Neural cell (in vitro differentiated cells): ENCODE measurements at regions not wholly inside any gene's neighbourhood (a gene's known extent, or its start where the extent isn't known, plus 50 kb on each side); places are given as distances from the start of the nearest gene placed in this dataset.

Experiments
- EP300 ChIP-seq: fragments of 450-650 bp; conservative IDR thresholded peaks from 2 replicates; pipeline ENCODE4 v1.6.1; 2014; ENCODE audit warnings: antibody characterized with exemption, mild to moderate bottlenecking, moderate library complexity; ENCODE audit not compliant: poor library complexity, severe bottlenecking
- TF ChIP-seq, protein P1 (sequence below): fragments of 450-650 bp; IDR thresholded peaks from 2 replicates; pipeline ENCODE4 v1.5.1; 2014; ENCODE audit warnings: antibody characterized with exemption, mild to moderate bottlenecking, moderate library complexity; ENCODE audit not compliant: poor library complexity, severe bottlenecking

DNA sequence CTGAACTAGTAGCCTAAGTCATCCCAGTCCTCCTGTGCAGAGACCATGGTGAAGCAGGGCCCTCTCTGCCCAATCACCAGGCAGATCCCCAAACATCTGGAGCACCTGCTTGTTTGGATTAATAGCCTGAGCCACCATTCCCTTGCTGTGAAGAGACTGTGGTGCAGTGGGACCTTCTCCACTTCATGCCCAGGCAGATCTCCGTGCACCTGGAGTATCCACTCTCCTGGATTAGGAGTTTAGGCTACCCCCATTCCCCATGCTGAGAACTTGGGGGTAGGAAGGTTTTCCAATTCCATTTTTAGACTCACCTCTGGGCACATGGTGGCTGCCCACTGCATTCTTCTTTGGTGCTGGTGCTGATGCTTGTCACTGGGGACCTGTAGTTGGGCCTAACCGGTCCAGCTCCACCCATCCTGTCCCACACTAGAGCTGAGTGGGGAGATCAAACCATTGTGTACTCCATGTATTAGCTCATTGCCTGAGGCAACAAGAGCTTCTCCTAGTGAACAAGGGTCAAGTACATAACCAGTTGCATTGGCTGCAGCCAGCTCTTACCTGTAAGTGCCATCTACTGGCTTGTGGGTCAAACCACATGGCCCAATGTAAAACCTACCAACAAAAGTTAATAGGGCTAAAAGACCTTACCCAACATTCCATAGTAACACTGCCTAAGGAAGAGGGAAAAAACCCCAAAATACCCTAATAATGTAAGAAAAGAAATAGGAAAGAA lies 382.5 kb upstream of the CBLB start:
- TF ChIP-seq, protein P1, sequence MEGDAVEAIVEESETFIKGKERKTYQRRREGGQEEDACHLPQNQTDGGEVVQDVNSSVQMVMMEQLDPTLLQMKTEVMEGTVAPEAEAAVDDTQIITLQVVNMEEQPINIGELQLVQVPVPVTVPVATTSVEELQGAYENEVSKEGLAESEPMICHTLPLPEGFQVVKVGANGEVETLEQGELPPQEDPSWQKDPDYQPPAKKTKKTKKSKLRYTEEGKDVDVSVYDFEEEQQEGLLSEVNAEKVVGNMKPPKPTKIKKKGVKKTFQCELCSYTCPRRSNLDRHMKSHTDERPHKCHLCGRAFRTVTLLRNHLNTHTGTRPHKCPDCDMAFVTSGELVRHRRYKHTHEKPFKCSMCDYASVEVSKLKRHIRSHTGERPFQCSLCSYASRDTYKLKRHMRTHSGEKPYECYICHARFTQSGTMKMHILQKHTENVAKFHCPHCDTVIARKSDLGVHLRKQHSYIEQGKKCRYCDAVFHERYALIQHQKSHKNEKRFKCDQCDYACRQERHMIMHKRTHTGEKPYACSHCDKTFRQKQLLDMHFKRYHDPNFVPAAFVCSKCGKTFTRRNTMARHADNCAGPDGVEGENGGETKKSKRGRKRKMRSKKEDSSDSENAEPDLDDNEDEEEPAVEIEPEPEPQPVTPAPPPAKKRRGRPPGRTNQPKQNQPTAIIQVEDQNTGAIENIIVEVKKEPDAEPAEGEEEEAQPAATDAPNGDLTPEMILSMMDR, result no peak
- TF ChIP-seq EP300, result no peak
